Erythroblast (primary cell): ENCODE measurements at regions not wholly inside any gene's neighbourhood (a gene's known extent, or its start where the extent isn't known, plus 50 kb on each side); places are given as distances from the start of the nearest gene placed in this dataset.

ENCODE experiments used
- DNase-seq, 2 experiments: peaks; one replicate each; lab custom pipeline; 2025; lab: John Stamatoyannopoulos, UW
- GATA1 ChIP-seq: IDR thresholded peaks from 2 replicates; pipeline ENCODE4 v1.6.1; 2011; ENCODE audit warnings: low read depth, mild to moderate bottlenecking, control low read depth, low read length, moderate library complexity
- POLR2A ChIP-seq: IDR thresholded peaks from 2 replicates; pipeline ENCODE4 v1.6.1; 2011; ENCODE audit warnings: mild to moderate bottlenecking, low read length

DNA sequence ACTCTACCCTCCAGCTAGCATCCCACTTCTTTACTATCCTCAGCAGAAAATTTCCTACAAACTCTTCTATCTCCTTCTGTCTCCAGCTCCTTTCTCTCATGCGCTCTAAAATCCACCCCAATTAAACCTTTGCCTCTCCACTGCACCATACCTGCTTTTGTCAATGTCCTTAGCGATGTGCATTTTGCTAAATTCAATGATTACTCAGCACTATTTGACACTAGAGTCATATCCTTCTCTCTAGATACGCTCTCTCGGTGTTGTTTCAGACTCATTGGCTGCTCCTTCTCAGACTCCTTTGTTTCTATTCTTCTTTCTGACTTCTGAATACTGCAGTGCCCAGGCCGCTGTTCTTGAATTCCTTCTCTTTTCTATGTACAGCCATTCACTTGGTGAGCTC lies 144.2 kb downstream of the HLX start:
- TF ChIP-seq POLR2A: no peak
- TF ChIP-seq GATA1: no peak
- no peak for DNase-seq

DNA sequence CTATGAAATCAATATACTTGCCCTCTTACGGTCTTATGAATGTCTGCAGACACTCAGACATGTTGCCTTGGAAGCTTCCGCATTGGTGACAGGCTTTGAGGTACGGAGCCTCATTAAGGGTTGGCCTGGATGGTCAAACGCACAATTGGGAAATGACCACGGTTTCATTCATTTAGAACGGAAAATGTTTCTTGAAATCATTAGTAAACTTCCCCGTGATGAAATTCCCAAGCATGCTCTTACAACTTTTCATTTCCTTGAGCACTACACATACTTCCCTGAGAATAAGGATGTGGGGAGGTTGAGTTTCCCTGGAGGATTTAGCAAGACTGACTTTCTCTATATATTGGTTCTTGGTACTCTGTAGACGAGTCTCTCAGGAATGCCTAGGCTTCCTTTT lies 146.3 kb downstream of the HLX start:
- TF ChIP-seq GATA1: no peak
- TF ChIP-seq POLR2A: no peak
- no peak for DNase-seq

DNA sequence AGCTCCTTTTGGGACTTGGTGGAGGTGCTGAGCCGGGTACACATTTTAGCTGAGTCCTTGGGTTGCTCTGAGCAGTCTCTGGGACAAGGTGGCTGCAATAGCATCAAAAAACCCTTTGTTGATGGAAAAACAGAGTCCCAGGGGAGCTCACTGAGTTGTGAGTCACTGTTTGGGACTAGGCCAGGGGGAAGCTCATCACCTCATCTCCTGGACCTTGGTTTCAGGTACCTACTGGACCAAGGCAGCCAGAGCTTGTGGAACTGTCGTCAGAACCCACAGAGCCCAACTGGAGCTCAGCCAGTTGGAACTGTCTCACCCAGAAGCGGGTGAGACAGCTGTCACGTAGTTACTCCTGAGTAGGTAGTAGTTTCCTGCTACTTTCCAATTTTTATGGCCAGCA lies 146.7 kb downstream of the HLX start:
- TF ChIP-seq GATA1: no peak
- TF ChIP-seq POLR2A: no peak
- DNase-seq: no peak

DNA sequence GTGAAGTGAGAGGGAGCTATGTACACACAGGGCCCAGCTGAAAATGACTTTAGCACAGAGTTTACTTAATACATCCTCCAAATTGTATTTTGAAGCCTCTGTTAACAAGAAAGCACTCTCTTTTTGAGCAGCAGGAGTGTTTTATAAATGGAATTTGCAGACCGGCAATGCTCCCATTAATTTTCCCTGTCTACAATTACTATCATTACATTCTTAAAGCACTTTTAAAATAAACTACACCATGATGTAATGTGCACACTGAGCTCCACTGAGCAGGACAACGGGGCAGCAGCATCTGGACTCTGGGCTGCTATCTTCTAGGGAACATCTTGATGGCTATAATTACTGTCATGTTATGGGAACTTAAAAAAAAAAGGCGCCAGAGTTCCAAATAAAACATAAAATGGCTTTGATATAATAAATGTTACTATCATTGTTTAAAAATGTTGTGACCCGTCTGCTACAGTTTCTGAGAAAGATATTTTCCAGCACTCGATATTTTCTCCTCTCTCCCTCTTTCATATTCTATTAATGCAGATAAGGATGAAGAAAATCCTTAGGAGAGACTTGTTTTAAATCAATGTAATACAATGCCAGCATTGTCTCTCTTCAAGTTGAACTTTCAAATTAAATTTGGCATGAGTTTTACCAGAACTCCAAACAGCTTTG lies 150.9 kb downstream of the HLX start:
- TF ChIP-seq GATA1 (no peak), POLR2A (no peak)
- DNase-seq: no peak

DNA sequence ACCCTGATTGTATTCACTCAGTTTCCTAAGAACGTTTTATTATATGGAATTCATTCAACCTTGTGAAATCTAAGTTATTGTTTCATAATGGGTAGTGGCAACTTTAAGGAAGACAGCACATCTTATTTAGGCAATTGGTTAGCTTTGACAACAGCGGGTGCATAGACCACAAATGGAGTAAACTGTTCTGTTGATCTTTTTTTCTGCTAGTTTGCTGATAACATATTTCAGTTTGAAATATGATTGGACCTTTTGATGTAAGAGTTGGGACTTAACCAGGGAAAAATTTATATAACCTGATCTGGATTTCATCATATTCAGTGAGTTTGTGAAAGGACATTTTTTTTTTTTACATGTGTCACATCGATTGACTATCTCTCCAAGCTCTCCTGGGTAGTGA lies 151.7 kb downstream of the HLX start:
- DNase-seq: no peak
- TF ChIP-seq GATA1 (no peak), POLR2A (no peak)

DNA sequence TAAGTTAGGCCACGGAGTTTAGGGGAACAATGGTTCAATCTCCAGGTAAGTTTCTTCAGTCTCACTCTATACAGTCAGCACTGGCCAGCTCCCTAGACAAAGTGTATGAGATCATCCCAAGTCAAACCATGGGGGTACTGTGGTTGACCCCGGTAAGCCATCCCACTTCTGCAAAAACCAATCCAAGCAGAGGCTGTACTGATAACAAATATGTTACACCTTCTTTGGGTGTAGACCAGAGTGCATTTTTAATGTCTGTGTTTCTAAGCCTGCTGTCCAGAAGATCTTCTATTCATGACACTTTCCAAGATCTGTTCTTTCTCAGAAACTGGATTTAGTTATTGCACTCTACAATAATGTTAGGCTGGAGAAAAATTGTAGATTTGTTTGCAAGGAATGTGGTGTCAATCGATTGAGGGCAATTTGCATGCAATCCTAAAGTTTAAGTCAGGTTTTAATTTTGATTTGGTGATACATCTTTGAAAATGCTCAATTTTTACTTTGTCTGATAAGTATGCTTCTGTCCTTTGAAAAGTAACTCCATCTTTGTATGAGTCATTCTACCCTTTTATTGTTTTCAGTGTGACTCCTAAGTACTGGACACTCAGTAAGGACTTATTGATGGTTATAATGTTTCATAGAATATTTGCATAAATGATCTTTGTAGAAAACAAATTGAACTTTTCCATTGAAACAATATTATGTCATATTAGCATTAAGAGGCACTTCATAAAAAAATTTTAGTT lies 152.4 kb downstream of the HLX start:
- no peak for TF ChIP-seq GATA1
- no peak for TF ChIP-seq POLR2A

DNA sequence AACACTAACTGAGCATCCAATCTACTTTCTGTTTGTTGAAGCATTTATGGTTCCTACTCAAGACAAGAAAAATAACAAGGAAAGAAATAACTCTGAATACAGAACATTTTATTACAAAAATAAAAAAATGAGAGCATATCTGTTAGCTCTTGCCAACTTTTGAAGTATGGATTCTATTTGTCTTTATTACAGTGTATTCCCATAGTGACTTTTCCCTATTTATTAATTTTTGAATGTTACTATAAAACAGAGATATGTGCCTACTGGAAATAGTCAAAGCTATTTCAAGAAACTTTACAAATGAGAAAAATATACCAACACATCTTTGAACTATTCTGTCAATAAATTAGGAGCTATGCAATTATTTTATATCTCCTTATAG lies 153.0 kb downstream of the HLX start:
- TF ChIP-seq POLR2A (no peak), GATA1 (no peak)
- no peak for DNase-seq

More for the DNA sequence above, 152.4 kb downstream of the HLX start:
- peak in 1 of 2 experiments; percentile 6 for DNase-seq

DNA sequence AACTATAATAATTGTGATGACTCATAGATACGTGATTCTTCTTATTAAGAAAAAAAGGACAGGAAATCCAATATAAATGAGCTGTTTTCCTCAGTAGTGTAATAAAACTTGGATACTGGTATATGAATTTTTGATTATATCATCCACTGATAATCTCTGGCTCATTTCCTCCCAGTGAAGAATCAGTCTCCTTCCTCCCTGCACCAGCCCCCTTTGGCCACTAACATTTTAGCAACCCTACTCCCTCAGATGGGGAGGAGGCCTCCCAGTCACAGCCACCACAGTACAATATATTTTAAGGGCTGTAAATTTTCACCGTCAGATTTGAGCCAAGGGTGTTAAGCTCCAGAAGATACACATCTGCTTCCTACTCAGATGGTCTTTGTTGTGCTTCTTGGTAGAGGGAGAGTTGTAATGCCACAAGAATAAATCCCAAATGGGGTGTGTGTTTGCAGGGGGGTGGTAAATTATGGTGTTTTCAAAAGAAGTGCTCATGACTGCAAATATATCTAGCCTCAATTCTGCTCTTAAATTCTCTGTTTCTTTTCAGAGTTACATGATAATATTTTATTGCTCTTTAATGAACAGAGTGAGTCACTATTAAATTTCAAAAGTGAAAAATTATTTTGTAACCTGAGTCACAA lies 153.5 kb downstream of the HLX start:
- TF ChIP-seq POLR2A (no peak), GATA1 (no peak)
- no peak for DNase-seq

DNA sequence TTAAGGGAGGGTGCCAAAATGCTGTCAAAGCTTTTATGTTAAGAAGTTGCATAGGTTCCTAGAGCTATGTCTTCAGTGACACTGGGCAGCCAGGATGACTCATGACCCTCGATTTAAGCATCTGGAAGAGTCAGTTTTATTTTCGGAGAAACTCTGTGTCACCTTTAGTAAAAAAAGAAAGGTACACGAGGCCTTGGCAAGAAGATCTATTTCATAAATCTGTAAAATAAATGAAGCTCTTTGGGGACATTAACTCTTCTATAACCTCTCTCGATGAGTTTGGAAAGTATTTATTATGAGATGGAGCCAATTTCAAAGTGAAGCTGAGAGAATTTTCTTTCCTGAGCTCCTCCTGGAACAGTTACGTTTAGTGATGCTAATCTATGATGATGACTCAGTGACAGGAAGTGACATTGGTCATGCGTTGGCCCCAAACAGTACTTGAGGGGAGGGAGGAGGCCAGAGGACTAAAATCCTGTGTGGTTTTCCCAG lies 156.5 kb downstream of the HLX start:
- peak; percentile 18 to 73 for DNase-seq
- TF ChIP-seq POLR2A (peak; percentile 9), GATA1 (no peak)

DNA sequence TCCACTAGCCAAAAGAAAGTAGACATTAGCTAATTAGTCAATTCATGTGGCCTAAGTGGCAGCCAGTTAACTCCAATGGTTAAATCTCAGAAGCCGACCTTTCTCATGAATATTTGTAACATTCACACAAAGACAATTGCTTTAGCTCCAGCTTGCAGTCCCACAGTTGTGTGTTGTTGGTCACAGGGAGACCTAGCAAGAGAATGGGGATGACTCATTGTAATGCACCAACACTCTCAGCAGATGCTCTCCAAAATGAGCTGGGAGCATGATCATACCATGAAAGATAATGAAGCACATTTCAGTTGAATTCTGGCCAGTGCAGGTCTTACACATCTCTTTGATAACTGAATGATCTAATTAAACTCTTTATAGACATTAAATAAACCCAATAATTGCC lies 160.4 kb downstream of the HLX start:
- no peak for TF ChIP-seq POLR2A
- no peak for TF ChIP-seq GATA1
- DNase-seq: peak; percentile 43 to 52

DNA sequence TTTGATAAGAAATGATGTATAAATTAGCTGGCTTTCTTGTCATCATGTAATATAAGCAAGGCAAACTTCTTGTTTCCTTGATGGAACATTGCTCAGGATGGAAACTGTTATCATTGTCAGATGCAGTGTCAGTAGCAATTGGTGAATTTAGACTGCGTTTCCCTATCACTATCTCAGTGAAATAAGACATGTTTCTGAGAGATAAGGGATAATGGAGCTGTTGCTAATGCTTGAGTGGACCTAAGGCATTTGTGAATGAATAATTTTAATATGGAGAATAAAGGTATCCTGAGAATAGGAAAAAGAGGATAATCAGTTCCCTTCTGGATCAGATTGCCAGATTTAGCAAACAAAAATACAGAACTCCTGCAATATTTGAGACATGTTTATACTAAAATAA lies 160.9 kb downstream of the HLX start:
- no peak for TF ChIP-seq GATA1
- TF ChIP-seq POLR2A: no peak
- peak; percentile 44 to 78 for DNase-seq

DNA sequence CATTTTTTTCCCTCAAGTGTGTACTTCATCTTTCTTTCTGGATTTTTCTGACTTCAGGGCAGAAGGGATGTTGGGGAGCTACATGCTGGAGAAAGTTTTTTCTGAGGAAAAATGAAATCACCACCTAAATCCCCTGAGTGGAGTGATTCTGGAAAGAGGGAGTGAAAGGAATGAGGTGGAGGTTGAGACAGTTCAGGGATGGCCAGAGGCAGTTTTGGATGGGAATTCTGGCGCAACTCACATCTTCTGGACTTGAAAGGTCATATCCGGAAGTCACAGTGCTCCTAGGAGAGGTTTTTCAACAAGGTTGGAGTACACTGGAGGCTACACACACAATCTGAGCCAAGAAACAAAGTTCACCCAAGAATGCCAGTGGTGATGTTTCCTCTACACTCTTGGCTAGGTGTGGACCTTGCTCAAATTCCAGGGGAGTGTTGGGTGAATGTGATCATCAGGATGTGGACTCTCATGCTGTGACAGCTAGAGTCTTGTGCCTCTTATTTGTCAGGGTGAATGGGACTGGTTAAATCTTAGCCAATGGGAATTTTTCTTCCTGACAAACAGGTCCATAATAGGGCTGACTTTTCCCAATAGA lies 161.5 kb downstream of the HLX start:
- TF ChIP-seq POLR2A (no peak), GATA1 (no peak)
- DNase-seq: no peak

DNA sequence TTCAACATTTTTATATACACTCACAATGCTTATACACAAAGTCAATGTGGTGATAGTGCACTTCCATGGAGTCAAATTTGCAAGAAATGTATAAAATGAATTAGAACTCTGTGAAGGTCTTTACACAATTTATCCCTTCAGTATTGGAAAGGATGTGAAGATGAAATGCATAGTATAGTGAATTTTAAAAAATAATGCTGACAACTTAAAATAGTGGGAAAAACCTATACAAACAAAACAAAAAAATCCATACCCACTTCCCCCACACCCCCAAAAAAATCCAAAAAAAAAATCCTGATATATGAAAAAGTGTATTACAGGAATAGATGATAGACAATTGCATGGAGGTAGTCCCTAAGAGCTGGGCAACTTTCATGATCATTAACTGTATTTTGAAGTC lies 165.3 kb downstream of the HLX start:
- TF ChIP-seq GATA1 (no peak), POLR2A (no peak)

DNA sequence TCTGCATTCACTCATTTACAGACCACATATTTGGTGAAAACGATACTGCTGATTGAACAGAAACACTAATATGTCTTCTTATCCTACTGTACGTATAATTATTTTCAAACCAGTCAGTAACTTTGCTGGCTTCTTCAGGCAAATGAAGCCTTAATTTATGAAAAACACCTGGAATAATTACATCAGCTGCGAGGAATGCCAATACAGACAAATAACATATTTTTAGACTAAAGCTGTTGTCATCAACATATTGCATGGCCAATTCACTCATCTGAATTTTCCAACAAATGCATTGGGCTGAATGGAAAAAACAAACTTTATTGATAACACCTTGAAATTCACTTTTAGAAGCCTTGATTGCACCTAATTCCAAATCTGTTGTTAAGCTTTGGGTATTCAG lies 165.9 kb downstream of the HLX start:
- TF ChIP-seq GATA1 (no peak), POLR2A (no peak)
- DNase-seq: no peak

More for the DNA sequence above, 165.3 kb downstream of the HLX start:
- no peak for DNase-seq
